ENCODE measurements at regions not wholly inside any gene's neighbourhood (a gene's known extent, or its start where the extent isn't known, plus 50 kb on each side); places are given as distances from the start of the nearest gene placed in this dataset.

GRCh38 chr2:20930928-20931327, 108.0 kb upstream of the LDAH start:
- TF ChIP-seq CTCF (IDR thresholded peaks at IDR 0.05; ENCODE audit: insufficient read depth, low read depth, low read length) (no peak), EZH2 (IDR thresholded peaks at IDR 0.05; ENCODE audit: insufficient read depth, low read length) (no peak)

Measured in astrocyte (in vitro differentiated cells and primary cell).